ENCODE measurements at regions not wholly inside any gene's neighbourhood (a gene's known extent, or its start where the extent isn't known, plus 50 kb on each side); places are given as distances from the start of the nearest gene placed in this dataset.

GRCh38 chr20:50412499-50412898 is 97.7 kb upstream of the PTPN1 start:
- no peak for DNase-seq
- TF ChIP-seq CTCF (IDR thresholded peaks at IDR 0.05), result no peak
- Mint-ChIP-seq H3K27me3 (ENCODE audit: insufficient read depth) (no peaks in the 10 kb centered on the region; the same call in none of the 2 replicates), H3K36me3 (ENCODE audit: low read depth) (no peaks in the 10 kb centered on the region), H3K27ac (no peak overlapping the region), H3K4me3 (no peak overlapping the region), H3K4me1 (ENCODE audit: low read depth) (peaks cover 32% of the 10 kb centered on the region), H3K9me3 (peaks cover 15% of the 10 kb centered on the region; the same call in 1 of the 2 replicates)

- Mint-ChIP-seq H3K27me3 (ENCODE audit: insufficient read depth) (no peaks in the 10 kb centered on the region; the same call in none of the 2 replicates), H3K9me3 (peaks cover 15% of the 10 kb centered on the region; the same call in 1 of the 2 replicates), H3K36me3 (ENCODE audit: low read depth) (no peaks in the 10 kb centered on the region), H3K27ac (no peak overlapping the region), H3K4me1 (ENCODE audit: low read depth) (peaks cover 32% of the 10 kb centered on the region), H3K4me3 (no peak overlapping the region)
- TF ChIP-seq CTCF (IDR thresholded peaks at IDR 0.05), result no peak
- no peak for DNase-seq
Observed at GRCh38 chr20:50413088-50413500, 97.1 kb upstream of the PTPN1 start.

GRCh38 chr20:50415021-50415515 is 95.1 kb upstream of the PTPN1 start:
- Mint-ChIP-seq H3K27me3 (ENCODE audit: insufficient read depth) (peaks cover 3% of the 10 kb centered on the region), H3K4me3 (no peak overlapping the region), H3K27ac (peak overlapping the region; percentile 92; the same call in 1 of the 2 replicates), H3K4me1 (ENCODE audit: low read depth) (peaks cover 32% of the 10 kb centered on the region), H3K36me3 (ENCODE audit: low read depth) (0 out of 2 replicates have a peak, but pooled peaks cover 5% of the 10 kb centered on the region), H3K9me3 (peaks cover 23% of the 10 kb centered on the region)
- TF ChIP-seq CTCF (IDR thresholded peaks at IDR 0.05), result no peak
- DNase-seq, result no peak

- H3K36me3 Mint-ChIP-seq (ENCODE audit: low read depth), result 0 out of 2 replicates have a peak, but pooled peaks cover 5% of the 10 kb centered on the region
- peaks cover 32% of the 10 kb centered on the region for H3K4me1 Mint-ChIP-seq (ENCODE audit: low read depth)
- peak overlapping the region; percentile 82 for H3K4me3 Mint-ChIP-seq
Observed at GRCh38 chr20:50415516-50416268, 94.5 kb upstream of the PTPN1 start.

More at GRCh38 chr20:50415516-50416268, 94.5 kb upstream of the PTPN1 start:
- Mint-ChIP-seq H3K9me3 (peaks cover 23% of the 10 kb centered on the region), H3K27me3 (ENCODE audit: insufficient read depth) (peaks cover 3% of the 10 kb centered on the region), H3K27ac (peak overlapping the region; percentile 92)
- peak; percentile 88 for DNase-seq
- no peak for TF ChIP-seq CTCF (IDR thresholded peaks at IDR 0.05)

All from HFFc6 (cell line).